Hematopoietic multipotent progenitor cell treated with erythropoietin and hydrocortisone succinate and interleukin-3 and kit ligand, for 6 days (in vitro differentiated cells): ENCODE measurements at regions not wholly inside any gene's neighbourhood (a gene's known extent, or its start where the extent isn't known, plus 50 kb on each side); places are given as distances from the start of the nearest gene placed in this dataset.

Experiments used
- DNase-seq: peaks from one replicate; pipeline ENCODE4 v3.0.0-alpha.2; 2015

DNA sequence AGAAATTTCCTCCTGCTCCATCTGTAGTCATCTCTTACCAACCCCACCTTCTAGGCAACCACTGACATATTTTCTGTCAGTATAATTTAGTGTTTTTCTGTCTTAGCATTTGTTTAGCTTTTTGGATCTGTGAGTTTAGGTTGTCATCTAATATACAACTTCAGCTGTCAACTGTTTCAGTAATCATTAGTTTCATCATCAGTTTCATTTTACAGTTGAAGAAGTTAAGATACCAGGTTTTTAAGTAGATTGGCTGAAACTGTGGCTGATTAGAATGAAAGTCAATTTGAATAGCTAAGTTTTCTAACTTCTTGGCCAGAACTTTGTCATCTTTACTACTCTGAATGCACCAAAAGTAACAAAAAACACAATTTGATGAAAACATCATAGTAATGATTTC, 1957.3 kb downstream of the NCAM2 start:
- no peak for DNase-seq

- no peak for DNase-seq
Measured at GRCh38 chr21:22961258-22961657, 1963.0 kb downstream of the NCAM2 start.

DNA sequence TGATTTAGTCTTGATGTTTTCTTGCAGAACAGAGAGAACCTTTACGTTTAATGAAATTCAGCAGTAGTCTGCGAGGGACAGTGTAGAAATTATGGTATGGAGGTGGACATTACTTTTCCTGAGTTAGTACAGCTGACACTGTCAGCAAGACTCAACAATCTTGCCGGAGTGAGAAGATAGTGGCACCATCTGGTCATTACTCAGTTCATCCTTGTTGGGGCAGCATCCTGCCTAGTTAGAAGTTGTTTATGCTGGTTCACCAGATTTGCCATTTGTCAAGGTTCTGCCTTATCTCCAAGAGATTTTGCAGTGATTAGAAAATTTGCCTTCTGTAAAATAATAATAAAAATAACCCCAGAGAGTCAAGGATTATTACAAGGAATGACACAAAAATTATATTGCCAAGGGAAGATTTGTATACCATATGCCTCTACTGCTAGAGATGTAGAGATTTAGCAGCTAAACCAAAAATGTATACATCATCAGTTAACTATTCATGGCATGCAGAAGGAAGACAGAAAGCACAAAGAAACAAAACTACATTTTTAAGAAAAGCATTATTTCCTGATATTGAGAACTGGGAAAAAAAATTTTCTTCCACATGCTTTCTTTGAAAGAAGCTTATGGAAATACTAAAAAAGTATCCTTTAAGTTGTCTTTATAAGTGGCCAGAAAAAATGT, 1967.4 kb downstream of the NCAM2 start:
- no peak for DNase-seq

- no peak for DNase-seq
Measured at GRCh38 chr21:22981819-22982218, 1983.6 kb downstream of the NCAM2 start.

DNA sequence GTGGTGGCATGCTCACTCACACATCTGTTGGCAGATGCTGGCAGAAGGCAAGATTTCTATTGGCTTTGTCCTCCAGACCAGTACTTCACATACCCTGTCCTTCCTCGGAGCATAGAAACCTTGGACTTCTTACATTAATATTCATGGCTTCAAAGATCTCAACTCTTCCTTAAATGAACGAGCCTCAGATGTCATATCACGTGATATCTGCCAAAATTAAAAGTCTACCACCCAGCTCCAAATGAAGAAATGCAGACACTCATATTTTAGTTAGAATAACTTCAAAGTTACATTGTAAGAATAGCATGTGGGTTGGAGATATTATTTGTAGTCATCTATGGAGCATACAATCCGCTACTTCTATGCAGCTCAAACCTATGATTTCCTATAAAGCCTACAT, 1994.9 kb downstream of the NCAM2 start:
- no peak for DNase-seq

DNA sequence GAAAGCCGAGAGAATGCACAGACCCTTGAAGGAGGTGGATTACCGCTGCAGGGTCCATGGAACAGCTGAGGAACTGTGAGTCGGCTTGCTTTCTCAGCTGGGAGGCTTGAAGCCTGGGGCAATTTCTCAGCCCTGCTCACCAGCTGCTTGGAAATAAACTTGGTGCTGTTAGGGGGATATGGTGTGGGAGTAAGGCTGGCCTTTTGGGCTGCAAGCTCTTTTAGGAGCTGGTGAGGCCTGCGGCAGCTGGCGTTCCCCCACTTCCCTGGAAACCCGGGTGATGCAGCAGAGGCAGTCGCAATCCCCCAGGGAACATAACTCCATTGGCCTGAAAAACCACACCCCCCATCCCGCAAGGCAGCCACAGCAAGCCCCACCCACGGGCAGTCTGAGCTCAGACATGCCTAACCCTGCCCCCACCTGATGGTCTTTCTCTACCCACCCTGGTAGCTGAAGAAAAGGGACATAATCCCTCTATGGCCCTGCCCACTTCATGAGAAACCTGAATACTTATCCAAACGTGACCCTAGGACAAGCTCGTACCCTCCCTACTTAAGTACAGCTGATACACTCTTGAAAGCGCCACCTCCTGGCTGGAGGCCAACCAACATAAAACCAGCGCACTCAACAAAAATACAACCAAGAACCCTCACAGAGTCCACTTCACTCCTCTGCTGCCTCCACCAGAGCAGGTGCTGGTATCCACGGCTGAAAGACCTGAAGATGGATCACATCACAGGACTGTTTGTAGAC, 1995.8 kb downstream of the NCAM2 start:
- no peak for DNase-seq

- no peak for DNase-seq
Measured at GRCh38 chr21:23003951-23004350, 2005.7 kb downstream of the NCAM2 start.

DNA sequence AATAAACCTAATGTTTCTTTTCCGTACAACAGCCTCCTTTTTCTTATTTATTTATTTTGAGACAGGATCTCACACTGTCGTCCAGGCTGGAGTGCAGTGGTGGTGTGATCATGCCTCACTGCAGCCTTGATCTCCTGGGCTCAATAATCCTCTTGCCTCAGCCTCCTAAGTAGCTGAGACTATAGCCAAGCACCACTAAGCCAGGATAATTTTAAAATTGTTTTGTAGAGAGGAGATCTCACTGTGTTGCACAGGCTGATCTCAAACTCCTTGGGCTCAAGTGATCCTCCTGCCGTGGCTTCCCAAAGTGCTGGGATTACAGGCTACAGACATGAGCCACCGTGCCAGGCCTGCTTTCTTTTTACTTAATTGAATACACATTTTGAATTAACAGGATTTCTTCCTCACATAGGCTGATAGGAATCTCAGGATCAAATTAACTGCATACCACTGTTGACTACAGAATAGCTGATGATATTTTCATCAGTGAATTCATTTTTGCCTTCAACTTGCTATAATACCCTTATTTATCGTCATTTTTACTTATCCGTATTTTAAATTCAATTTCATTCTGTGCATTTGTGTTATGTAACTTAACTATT, 2010.5 kb downstream of the NCAM2 start:
- DNase-seq = no peak

- DNase-seq = no peak
Measured at GRCh38 chr21:23009360-23009759, 2011.2 kb downstream of the NCAM2 start.

- no peak for DNase-seq
Measured at GRCh38 chr21:23014021-23014420, 2015.8 kb downstream of the NCAM2 start.

GRCh38 chr21:23016617-23017016, 2018.4 kb downstream of the NCAM2 start:
- peak; percentile 0 for DNase-seq

- no peak for DNase-seq
Measured at GRCh38 chr21:23017989-23018388, 2019.8 kb downstream of the NCAM2 start.

GRCh38 chr21:23020969-23021368, 2022.8 kb downstream of the NCAM2 start:
- DNase-seq = no peak

DNA sequence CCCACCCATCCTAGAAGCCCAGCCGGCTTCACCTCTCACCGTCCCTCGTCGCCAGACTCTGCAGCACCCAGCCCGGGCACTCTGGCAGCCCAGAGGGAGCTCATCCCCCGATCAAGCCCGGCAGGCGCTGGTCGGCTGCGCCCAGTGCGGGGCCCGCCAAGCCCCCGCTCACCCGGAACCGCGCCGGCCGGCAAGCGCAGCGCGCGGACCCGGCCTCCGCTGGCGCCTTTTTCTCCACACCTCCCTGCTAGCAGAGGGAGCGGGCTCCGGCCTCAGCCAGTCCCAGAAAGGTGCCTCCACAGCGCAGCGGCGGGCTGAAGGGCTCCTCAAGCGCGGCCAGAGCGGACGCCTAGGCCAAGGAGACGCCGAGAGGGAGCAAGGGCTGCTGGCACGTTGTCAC, 2023.3 kb downstream of the NCAM2 start:
- no peak for DNase-seq

DNA sequence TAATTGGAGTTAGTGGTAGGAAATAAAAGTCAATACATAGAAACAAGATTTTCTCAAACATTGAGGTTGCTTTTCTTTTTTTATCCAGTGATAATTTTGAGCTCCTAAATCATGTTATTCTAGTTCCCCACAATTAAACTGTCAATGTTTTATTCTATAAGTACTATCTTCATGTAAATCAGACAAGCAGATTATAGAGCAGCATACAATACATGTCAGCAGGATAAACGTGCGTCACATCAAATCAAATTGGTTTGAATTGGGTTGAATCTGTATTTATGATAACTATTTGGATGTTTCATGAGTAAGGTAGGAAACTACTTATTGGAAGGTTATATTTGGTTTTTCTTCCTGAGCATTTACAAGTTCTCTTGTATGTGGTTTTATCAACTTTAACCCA, 2028.7 kb downstream of the NCAM2 start:
- no peak for DNase-seq

GRCh38 chr21:23039846-23040245, 2041.6 kb downstream of the NCAM2 start:
- DNase-seq = no peak

DNA sequence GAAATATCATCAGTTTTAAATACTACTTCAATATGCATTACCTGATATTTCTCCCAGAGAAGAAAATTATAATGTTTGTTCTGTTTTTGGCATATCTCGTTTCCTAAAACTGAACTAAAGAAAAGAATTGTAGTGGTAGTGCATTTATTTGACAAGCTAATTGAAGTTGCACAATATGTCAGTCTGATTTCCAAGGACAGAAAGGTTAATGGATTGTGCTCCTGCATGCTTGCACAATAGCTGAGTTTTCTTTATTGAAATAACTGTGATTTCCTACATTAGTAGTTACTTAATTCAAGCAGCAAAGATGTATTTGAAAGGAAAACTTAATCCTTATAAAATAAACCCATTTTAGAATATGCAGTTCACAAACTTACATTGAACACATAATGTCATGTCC, 2047.7 kb downstream of the NCAM2 start:
- DNase-seq = no peak

DNA sequence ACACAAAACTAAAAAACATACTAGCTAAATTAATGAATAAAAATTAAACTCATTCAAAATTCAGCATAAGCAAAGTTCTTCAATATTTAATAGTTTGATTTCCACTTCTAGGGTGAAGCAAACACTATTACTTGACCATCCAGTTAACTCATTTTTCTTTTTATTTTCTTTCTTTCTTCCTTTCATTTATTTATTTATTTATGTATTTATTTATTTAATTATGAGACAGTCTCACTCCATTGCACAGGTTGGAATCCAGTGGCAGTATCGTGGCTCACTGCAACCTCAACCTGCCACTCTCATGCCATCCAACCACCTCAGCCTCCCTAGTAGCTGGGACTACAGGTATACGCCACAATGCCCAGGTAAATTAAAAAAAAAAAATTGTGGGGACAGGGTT, 2069.5 kb downstream of the NCAM2 start:
- DNase-seq = no peak

GRCh38 chr21:23083242-23083641, 2085.0 kb downstream of the NCAM2 start:
- no peak for DNase-seq

DNA sequence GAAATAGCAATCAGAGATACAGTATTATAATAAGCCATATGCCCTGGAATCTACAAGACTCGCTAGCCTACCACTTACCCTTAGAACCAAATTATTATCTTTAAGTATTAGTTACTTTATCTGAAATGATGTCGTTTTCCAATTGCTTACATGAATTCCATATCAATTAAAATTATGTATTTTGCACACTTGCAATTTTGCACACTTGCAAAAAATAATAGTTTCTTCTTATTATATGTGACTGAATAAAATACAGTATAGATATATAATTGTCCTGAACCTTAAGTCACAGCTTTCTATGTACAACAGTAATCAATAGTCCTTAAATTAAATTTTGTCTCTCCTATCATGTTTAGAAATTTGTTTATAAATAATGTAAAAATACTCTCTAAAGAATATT, 2095.1 kb downstream of the NCAM2 start:
- no peak for DNase-seq

DNA sequence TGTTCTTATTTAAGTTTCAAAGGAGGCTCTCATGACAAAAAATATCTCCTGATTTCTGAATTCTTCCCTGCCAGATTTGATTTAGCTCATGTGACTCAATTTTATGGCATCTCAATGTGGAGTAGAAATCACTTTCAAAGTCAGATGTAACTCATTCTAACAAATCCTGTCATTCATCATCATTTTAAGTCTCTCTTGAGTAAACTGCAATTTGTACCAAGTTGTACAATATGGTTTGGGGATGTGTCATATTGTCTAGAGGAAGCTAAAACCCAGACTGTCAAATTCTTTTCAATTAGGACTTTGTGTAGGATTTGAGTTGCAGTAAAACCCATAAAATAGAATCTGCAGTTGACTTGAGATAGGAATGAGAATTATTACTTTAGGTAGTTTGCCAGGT, 2101.0 kb downstream of the NCAM2 start:
- DNase-seq = no peak

DNA sequence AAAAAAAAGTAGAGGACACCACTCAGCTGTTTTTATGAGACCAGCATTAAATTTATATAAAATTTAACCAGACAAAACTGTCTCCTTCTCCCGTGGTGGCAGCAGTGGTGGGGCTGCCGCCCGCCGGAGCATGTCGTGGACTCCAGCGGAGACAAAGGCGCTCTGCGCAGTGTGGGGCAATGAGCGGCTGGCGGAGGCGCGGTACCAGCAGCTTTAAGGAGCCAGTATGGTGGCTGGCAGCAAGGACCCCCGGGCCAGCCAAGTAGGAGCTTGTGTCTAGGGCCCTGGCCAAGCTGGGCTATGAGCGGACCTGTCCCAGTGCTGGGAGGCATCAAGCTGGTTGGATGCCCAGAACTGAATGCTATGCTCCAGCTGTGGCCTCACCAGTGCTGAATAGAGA, 2102.9 kb downstream of the NCAM2 start:
- no peak for DNase-seq

GRCh38 chr21:23108533-23108932, 2110.3 kb downstream of the NCAM2 start:
- DNase-seq = no peak

DNA sequence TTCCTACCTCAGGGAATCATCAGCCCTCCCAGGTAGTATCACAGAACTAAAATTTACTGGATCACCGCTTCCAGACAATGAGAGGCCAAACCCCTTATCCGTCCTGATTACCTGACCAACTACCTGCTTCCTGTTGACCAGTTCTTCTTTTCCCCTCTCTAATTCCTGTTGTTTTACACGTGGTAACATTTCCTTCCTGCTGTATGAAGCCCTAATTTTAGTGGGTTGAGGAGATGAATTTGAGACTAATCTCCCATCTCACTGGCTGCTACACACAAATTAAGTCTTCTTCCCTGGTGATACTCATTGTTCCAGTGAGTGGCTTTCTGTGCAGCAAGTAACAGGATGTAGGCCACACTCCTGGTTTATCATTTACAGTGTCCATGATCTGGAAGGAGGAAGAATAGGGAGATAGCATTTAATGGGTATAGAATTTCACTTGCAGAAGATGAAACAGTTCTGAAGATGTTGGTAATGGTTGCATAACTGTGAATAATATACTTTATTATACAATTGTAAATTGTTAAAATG, 2112.9 kb downstream of the NCAM2 start:
- no peak for DNase-seq
